Muscle layer of duodenum (tissue), 2 donors: ENCODE measurements at regions not wholly inside any gene's neighbourhood (a gene's known extent, or its start where the extent isn't known, plus 50 kb on each side); places are given as distances from the start of the nearest gene placed in this dataset.

Source experiments
- H3K27ac ChIP-seq: one replicate; pipeline ENCODE4 v1.7.0; 2013; ENCODE audit warnings: mild to moderate bottlenecking, low read length
- H3K27me3 ChIP-seq: one replicate; pipeline ENCODE4 v1.7.0; 2013; ENCODE audit warnings: low read depth, mild to moderate bottlenecking, control low read depth, low read length
- H3K36me3 ChIP-seq, 2 donors: one replicate each; pipeline ENCODE4 v1.7.0; 2013; ENCODE audit warnings: low read length in 2 of 2, control low read depth in 1 of 2, mild to moderate bottlenecking in 1 of 2; ENCODE audit not compliant: insufficient read depth in 2 of 2, control insufficient read depth in 1 of 2
- H3K4me1 ChIP-seq, 2 donors: one replicate each; pipeline ENCODE4 v1.7.0; 2013; ENCODE audit warnings: low read length in 2 of 2, mild to moderate bottlenecking in 2 of 2, control low read depth in 1 of 2, moderate library complexity in 1 of 2; ENCODE audit not compliant: insufficient read depth in 2 of 2, control insufficient read depth in 1 of 2
- H3K4me3 ChIP-seq, 2 donors: one replicate each; pipeline ENCODE4 v1.7.0; 2013; ENCODE audit warnings: low read length in 2 of 2, low read depth in 1 of 2, mild to moderate bottlenecking in 1 of 2
- H3K9me3 ChIP-seq, 2 donors: one replicate each; pipeline ENCODE4 v1.7.0; 2013; ENCODE audit warnings: low read length in 2 of 2, control low read depth in 1 of 2, mild to moderate bottlenecking in 1 of 2; ENCODE audit not compliant: control insufficient read depth in 1 of 2
- donor health status: healthy.

DNA sequence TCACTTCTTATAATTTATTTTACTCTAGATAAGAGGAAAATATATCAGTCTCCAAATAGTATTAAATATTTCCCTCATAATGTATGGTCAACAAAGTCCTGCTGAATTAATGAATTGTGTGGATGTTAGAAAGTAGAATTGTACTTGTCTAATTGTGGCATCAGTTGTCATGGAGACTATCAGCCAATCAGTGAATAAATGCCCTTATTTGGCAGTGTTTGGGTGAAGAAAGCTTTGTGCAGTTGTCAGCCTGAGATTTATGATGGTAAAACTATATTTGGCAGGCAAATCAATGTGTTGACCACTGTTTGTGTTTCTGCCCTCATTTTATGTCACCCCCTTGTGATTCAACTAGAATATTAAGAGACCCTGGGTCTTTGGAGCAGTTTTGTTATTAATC lies 293.6 kb upstream of the MDFIC2 start:
- Histone ChIP-seq H3K9me3 (no peaks in the 10 kb centered on the region), H3K4me3 (no peak overlapping the region), H3K4me1 (no peaks in the 10 kb centered on the region), H3K27ac (no peak overlapping the region), H3K36me3 (no peaks in the 10 kb centered on the region), H3K27me3 (no peaks in the 10 kb centered on the region)

DNA sequence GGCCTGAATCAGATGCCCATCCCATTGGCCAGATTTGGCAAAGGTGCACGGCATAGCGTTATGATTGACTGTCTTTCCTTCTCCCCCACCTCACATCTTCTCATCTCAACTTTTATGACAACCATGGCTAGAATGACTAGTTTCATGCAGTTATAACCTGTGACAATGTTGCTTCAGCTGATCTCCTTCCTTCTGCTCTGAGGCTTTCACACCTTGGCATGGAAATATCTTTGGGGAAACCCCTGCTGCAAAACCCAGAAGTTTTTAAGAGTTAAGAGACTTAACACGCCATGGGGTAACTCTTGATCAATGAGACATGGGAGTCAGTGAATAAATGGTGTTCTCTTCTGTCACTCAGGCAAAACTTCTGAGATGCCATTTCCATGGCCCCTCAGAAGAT lies 290.7 kb upstream of the MDFIC2 start:
- Histone ChIP-seq H3K36me3 (no peaks in the 10 kb centered on the region), H3K27ac (no peak overlapping the region), H3K4me3 (no peak overlapping the region), H3K4me1 (no peaks in the 10 kb centered on the region), H3K27me3 (no peaks in the 10 kb centered on the region), H3K9me3 (no peaks in the 10 kb centered on the region)

- Histone ChIP-seq H3K4me1 (no peaks in the 10 kb centered on the region), H3K27me3 (no peaks in the 10 kb centered on the region), H3K4me3 (no peak overlapping the region), H3K27ac (no peak overlapping the region), H3K36me3 (no peaks in the 10 kb centered on the region), H3K9me3 (no peaks in the 10 kb centered on the region)
Measured at GRCh38 chr3:70597312-70597711, 284.9 kb upstream of the MDFIC2 start.

DNA sequence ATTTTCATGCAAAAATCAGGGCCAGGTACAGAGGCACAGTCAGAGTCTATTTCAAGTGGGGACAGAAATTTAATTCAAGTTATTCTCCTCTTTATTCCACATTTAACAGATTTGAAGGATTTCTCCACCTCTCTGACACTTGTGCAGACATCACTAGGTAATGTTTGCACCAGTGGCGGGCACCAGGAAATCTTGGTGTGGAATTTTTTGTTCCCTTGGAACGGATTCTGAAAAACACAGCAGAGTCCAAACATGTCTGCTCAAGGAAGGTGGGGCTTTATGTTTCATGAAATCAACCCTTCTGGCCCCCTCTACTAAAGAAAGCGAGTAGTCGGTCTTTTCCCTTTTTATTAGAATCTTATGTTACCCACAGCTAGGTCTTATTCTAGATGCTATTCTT lies 271.2 kb upstream of the MDFIC2 start:
- no peak overlapping the region for H3K4me3 ChIP-seq
- no peak overlapping the region for H3K27ac ChIP-seq
- H3K27me3 ChIP-seq: no peaks in the 10 kb centered on the region
- no peaks in the 10 kb centered on the region for H3K36me3 ChIP-seq
- no peaks in the 10 kb centered on the region for H3K9me3 ChIP-seq
- H3K4me1 ChIP-seq: no peaks in the 10 kb centered on the region

DNA sequence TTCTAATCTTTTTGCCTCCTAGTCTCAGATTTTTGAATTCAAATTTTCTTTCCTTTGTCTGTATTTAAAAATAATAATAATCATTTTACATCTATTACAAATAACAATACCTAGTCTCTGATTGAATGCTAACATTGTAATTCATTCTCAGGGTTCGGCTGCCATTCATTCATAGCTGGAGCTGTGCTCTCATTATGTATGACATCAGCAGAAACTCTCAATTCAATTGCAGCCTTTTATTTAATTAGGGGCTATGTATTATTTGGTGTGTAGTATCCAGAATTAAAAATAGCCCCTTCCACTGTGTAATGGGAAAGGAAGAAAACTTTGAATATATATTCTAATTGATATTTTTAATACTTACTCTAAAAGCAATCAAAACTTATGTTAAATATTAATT lies 270.4 kb upstream of the MDFIC2 start:
- Histone ChIP-seq H3K4me1 (no peaks in the 10 kb centered on the region), H3K36me3 (no peaks in the 10 kb centered on the region), H3K27me3 (no peaks in the 10 kb centered on the region), H3K27ac (no peak overlapping the region), H3K9me3 (no peaks in the 10 kb centered on the region), H3K4me3 (no peak overlapping the region)

GRCh38 chr3:70580021-70580420 lies 267.6 kb upstream of the MDFIC2 start:
- no peak overlapping the region for H3K4me3 ChIP-seq
- no peaks in the 10 kb centered on the region for H3K9me3 ChIP-seq
- H3K27ac ChIP-seq: no peak overlapping the region
- H3K4me1 ChIP-seq: no peaks in the 10 kb centered on the region
- H3K36me3 ChIP-seq: no peaks in the 10 kb centered on the region
- H3K27me3 ChIP-seq: no peaks in the 10 kb centered on the region

DNA sequence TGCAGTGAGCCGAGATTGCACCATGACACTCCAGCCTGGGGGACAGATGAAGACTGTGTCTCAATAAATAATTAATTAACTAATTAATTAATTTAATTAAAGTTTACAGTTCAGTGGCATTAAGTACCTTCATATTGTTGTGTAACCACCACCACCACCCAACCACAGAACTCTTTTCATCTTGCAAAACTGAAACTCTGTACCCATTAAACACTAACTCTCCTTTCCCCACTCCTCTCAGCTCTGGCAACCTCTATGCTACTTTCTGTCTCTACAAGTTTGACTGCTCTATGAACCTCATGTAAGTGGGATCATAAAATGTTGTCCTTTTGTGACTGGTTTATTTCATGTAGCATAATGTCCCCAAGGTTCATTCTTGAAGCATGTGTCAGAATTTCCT lies 259.3 kb upstream of the MDFIC2 start:
- no peaks in the 10 kb centered on the region for H3K36me3 ChIP-seq

DNA sequence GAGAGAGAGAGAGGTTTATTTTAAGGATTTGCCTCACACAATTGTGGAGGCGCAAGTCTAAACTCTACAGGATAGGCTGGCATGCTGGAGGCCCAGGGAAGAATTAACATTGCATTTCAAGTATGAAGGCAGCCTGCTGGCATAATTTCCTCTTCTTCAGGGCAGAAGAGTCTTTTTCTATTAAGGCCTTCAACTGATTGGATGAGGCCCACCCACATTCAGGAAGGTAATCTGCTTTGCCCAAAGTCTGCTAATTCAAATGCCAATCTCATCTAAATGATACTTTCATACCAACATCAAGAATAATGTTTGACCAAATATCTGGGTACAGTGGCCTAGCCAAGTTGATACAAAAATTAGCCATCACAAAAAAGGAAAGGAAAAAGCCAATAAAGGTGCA lies 258.1 kb upstream of the MDFIC2 start:
- Histone ChIP-seq H3K27ac (no peak overlapping the region), H3K9me3 (no peaks in the 10 kb centered on the region), H3K36me3 (no peaks in the 10 kb centered on the region), H3K4me1 (no peaks in the 10 kb centered on the region), H3K4me3 (no peak overlapping the region), H3K27me3 (no peaks in the 10 kb centered on the region)

More for the DNA sequence above, 259.3 kb upstream of the MDFIC2 start:
- Histone ChIP-seq H3K9me3 (no peaks in the 10 kb centered on the region), H3K27ac (no peak overlapping the region), H3K4me3 (no peak overlapping the region), H3K27me3 (no peaks in the 10 kb centered on the region), H3K4me1 (no peaks in the 10 kb centered on the region)

DNA sequence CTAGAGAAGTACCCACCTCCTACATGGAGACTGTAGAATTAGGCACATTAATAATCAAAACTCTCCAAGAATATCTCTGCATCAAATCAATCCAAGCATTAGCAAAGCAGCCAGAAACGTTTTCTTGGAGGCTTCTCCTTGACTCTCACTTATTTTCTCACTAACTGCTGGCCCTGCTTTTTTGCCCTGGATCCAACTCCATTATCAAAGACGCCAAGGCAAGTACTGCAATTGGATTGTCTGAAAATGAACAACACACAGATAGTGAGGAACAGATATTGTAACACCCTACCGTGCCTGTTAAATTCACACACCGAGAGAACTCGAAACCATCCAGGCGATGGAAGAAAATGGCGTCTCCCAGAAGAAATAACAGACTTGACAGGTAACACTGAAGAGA lies 256.2 kb upstream of the MDFIC2 start:
- Histone ChIP-seq H3K36me3 (no peaks in the 10 kb centered on the region), H3K4me3 (no peak overlapping the region), H3K9me3 (peaks cover 2 to 4% of the 10 kb centered on the region in 2 donors), H3K4me1 (no peaks in the 10 kb centered on the region), H3K27ac (no peak overlapping the region), H3K27me3 (no peaks in the 10 kb centered on the region)

GRCh38 chr3:70565861-70566260 lies 253.4 kb upstream of the MDFIC2 start:
- H3K27ac ChIP-seq: no peak overlapping the region
- H3K4me1 ChIP-seq: no peaks in the 10 kb centered on the region
- peaks cover 2 to 4% of the 10 kb centered on the region in 2 donors for H3K9me3 ChIP-seq
- H3K27me3 ChIP-seq: no peaks in the 10 kb centered on the region
- H3K4me3 ChIP-seq: no peak overlapping the region
- no peaks in the 10 kb centered on the region for H3K36me3 ChIP-seq

- no peak overlapping the region for H3K27ac ChIP-seq
Measured at GRCh38 chr3:70564552-70564951, 252.1 kb upstream of the MDFIC2 start.

GRCh38 chr3:70561796-70562195 lies 249.4 kb upstream of the MDFIC2 start:
- no peaks in the 10 kb centered on the region for H3K36me3 ChIP-seq
- peaks cover 2 to 4% of the 10 kb centered on the region in 2 donors for H3K9me3 ChIP-seq
- H3K4me3 ChIP-seq: no peak overlapping the region
- no peaks in the 10 kb centered on the region for H3K27me3 ChIP-seq
- H3K4me1 ChIP-seq: no peaks in the 10 kb centered on the region
- no peak overlapping the region for H3K27ac ChIP-seq

More at GRCh38 chr3:70564552-70564951, 252.1 kb upstream of the MDFIC2 start:
- Histone ChIP-seq H3K9me3 (peaks cover 2 to 4% of the 10 kb centered on the region in 2 donors), H3K27me3 (no peaks in the 10 kb centered on the region), H3K4me1 (no peaks in the 10 kb centered on the region), H3K4me3 (no peak overlapping the region), H3K36me3 (no peaks in the 10 kb centered on the region)
